GM18873 (cell line): ENCODE measurements at regions not wholly inside any gene's neighbourhood (a gene's known extent, or its start where the extent isn't known, plus 50 kb on each side); places are given as distances from the start of the nearest gene placed in this dataset.

Experiments used
- ATAC-seq: cut with Tn5 transposase; IDR thresholded peaks from one replicate; pipeline ENCODE4 v1.9.1; 2021; ENCODE audit warnings: mild to moderate bottlenecking, moderate library complexity, moderate number of reproducible peaks; ENCODE audit not compliant: unreplicated experiment, low FRiP score

DNA sequence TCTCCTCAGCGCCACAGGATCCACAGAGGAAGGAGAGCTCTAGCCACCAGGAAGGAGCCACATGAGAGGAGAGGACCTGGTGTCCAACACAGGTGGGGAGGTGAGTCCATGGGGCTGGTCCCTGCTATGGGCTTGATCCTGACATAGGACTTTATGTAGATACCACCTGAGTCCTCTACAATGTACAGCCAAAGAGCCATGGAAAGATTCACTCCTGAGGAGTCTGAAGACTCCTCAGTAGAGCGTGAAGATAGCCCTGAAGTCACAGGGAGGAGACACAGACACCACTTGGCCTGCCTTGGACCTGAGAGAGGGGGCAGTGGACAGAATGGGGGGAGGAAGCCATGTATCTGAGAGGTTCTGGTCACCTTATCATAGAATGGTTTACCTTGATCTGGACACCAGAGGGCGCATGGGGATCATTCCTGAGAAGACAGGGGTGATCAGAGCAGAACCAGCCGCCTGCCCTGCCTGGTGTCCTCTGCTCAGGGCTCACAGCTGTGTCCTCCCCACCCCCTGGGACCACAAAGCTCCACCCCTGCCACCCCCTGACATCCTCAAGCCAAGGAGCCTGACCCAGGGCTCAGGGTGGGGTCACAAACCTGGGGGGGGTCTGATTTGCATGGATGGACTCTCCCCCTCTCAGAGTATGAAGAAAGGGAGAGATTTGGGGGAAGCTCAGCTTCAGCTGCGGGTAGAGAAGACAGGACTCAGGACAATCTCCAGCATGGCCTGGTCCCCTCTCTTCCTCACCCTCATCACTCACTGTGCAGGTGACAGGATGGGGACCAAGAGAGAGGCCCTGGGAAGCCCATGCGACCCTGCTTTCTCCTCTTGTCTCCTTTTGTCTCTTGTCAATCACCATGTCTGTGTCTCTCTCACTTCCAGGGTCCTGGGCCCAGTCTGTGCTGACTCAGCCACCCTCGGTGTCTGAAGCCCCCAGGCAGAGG, 77.0 kb downstream of the ZNF280B start:
- no peak for ATAC-seq

DNA sequence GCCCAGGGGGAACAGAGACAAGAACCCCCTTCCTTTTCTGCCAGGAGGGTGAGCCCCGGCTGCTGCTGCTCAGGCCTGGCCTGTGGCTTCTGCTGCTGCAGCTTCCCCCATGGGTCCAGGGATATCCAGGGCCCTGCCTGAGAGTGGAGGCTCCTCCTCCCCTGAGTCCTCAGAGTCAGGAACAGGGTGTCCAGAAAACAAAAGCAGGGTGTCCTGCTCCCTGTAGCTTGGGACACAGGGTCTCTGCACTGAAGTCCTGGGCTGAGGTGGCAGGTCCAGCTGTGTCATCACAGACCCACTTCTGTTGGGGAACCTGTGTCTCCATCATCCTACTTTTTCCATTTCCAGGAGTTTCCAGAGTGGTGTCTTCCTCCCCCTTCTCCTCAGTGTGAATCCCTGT, 76.1 kb downstream of the ZNF280B start:
- ATAC-seq = no peak

DNA sequence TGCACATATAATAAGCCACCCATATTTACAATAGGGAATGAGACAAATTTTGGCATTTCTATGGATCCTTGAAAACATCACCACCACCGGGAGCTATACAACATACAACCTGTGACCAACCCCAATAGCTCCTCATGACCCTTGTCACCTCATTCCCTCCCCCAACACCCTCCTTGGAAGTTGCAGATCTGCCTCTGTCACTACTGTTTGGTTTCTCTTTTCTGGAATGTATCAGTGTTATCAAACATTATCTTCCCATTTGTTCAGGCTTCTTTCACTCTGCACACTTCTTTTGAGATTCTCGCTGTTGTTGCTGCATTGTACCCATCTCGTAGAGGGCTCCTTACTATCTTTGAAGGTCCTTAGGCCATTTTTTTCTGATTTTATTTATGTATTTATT, 75.6 kb downstream of the ZNF280B start:
- no peak for ATAC-seq

DNA sequence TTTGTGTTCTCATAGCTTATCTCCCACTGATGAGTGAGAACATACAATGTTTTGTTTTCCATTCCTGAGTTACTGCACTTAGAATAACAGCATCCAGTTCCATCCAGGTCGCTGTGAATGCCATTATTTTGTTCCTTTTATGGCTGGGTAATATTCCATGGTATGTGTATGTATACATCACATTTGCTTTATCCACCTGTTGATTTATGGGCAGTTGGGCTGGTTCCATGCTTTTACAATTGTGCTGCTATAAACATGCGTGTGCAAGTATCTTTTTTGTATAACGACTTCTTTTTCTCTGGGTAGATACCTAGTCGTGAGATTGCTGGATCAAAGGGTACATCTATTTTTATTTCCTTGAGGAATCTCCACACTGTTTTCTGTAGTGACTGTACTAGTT, 74.8 kb downstream of the ZNF280B start:
- no peak for ATAC-seq
